HG02610 (cell line): ENCODE measurements at regions not wholly inside any gene's neighbourhood (a gene's known extent, or its start where the extent isn't known, plus 50 kb on each side); places are given as distances from the start of the nearest gene placed in this dataset.
A peak's percentile ranks its signal among the peaks of the same experiment; 100 is the strongest.
"Not testable (repeated sequence)": the region's sequence is repeated elsewhere in the genome, so short reads cannot be mapped to it uniquely, and the experiment has no call there.

Source experiments
- ATAC-seq: cut with Tn5 transposase; IDR thresholded peaks from one replicate; pipeline ENCODE4 v1.9.1; 2021; ENCODE audit warnings: mild to moderate bottlenecking, moderate library complexity; ENCODE audit not compliant: unreplicated experiment

- ATAC-seq: no peak
Observed at GRCh38 chr14:48622980-48623379, 947.6 kb upstream of the MDGA2 start.

GRCh38 chr14:48618057-48618456 lies 942.7 kb upstream of the MDGA2 start:
- ATAC-seq: no peak

DNA sequence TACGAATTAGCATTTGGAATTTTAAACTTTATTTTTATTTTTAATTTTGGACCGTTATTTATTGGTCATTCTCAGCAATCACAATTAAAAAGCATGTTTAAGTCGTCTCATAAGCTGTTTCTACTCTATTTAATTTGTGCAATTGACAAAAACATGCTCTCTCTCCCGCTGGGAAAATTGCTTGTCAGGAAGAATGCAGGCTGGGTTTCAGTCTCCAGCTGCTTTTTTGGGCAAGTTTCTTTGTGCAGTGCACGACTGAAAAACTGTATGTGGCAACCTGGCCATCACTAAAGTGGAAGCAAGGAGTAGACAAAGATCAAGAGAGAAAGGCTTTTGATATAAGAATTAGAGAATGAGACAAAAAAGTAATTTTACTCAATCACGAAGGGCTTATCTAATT lies 941.5 kb upstream of the MDGA2 start:
- no peak for ATAC-seq

DNA sequence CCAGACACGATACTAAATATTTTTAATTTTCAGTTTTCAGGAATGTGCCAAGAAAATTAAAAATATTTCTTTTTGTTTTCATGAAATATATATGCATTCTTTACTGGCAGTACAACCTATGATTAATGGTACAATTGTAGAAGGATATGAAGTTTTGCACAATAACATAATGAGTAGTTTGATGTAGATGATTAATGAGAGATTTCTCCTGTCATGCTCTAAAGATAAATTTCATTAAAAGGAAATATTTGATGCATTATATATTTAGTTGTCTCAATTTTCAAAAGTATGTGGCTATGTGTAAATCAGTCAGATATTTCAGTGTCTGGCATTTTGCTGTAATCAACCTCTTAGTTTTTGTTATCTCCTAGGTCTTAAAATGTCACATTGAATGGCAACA lies 940.2 kb upstream of the MDGA2 start:
- no peak for ATAC-seq

DNA sequence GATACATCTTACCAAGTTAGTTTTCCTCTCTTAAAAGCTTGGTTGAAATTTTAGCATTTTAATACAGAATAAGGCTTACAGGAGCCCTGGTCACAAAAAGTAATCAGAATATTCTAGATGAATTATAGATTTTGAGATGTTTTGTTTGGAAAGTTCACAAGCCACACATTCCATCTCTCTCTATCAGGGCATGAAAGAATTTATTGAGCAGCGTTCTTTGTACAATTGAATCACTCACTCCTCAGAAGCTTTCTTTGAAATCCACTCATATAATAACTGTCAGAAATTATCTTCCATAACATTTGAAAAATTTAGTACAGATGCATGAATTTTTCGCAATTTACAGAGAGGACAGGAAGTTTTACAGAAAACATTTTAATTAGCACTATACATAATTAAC lies 938.6 kb upstream of the MDGA2 start:
- ATAC-seq: no peak

DNA sequence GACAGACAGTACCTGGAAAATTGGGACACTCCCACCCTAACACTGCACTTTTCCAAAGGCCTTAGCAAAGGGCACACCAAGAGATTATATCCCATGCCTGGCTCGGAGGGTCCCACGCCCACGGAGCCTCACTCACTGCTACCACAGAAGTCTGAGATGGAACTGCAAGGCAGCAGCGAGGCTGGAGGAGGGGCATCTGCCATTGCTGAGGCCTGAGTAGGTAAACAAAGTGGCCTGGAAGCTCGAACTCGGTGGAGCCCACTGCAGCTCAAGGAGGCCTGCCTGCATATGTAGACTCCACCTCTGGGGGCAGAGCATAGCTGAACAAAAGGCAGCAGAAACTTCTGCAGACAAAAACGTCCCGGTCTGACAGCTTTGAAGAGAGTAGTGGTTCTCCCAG lies 931.6 kb upstream of the MDGA2 start:
- not testable (repeated sequence) for ATAC-seq

- ATAC-seq: no peak
Observed at GRCh38 chr14:48598458-48598857, 923.1 kb upstream of the MDGA2 start.

GRCh38 chr14:48586099-48586498 lies 910.7 kb upstream of the MDGA2 start:
- ATAC-seq: no peak

GRCh38 chr14:48584031-48584430 lies 908.6 kb upstream of the MDGA2 start:
- peak; percentile 64 for ATAC-seq

DNA sequence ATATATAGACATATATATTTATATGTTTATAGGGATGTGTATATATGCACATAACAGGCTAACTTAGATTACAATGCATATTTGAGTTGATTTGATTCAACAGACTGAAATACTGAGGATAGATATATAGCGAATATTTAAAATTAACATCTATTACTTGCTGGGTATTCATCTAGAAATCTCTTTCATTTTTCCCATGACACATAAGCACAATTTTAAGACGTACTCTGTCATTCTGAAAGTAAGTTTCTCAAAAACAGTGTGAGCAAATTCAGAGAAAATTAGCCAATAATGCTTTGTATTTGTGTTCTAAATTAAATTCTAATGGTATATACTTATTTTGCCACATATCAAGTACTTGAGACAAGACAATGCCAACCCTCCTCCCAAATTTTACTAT lies 907.5 kb upstream of the MDGA2 start:
- ATAC-seq: no peak

DNA sequence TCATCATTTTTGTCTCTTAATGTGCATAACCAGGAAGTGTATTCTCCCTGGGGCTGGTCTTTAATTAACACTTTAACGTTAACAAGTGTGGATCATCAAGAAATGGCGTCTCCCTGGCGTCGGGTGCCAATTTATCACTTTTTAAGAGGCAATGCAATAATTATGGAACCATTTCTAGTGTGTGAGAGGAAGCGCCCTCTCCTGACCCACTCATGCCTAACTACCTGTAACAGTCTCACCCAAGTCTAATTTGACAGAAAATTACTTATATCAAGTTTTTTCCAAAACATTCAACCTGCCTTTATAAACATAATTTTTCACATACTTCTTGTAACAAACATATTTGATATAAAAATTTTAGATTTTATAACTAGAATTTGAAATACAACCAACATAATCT lies 905.3 kb upstream of the MDGA2 start:
- ATAC-seq: no peak

- no peak for ATAC-seq
Observed at GRCh38 chr14:48575772-48576171, 900.4 kb upstream of the MDGA2 start.

- ATAC-seq: no peak
Observed at GRCh38 chr14:48568688-48569087, 893.3 kb upstream of the MDGA2 start.

DNA sequence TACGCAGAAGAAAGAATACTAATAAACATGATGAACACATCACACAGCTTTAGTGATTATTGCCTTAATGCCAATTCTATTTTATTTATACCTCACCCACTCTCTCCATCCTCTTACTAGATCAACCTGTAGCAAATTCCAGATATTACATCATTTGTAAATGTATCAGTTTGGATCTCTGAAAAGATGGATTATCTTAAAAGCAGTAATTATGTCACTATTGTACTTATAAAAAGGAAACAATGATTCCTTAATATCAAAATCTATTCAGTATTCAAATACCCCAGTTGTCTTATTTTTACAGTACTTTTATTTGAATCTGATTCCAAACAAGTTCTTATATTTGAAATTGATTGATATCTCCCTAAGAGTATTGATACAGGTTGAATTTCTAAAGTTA lies 892.8 kb upstream of the MDGA2 start:
- no peak for ATAC-seq

- no peak for ATAC-seq
Observed at GRCh38 chr14:48563489-48563888, 888.1 kb upstream of the MDGA2 start.

DNA sequence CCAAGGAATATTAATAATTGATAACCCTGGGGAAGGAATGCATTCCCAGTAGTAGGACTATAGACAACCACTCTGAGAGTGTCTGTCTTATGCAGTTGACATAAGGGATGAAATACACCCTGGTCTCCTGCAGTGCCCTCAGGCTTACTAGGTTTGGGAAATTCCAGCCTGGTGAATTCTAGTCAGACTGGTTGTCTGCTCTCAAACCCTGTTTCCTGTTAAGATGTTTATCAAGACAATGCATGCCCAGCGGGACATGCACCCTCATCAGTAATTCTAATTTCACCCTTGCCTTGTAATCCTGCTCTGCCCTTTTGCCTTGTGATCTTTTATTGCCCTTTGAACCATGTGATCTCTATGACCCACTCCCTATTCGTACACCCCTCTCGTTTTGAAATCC lies 886.0 kb upstream of the MDGA2 start:
- ATAC-seq: not testable (repeated sequence)

- ATAC-seq: no peak
Observed at GRCh38 chr14:48560421-48560820, 885.0 kb upstream of the MDGA2 start.

GRCh38 chr14:48553443-48553842 lies 878.0 kb upstream of the MDGA2 start:
- no peak for ATAC-seq

- no peak for ATAC-seq
Observed at GRCh38 chr14:48546996-48547395, 871.6 kb upstream of the MDGA2 start.

DNA sequence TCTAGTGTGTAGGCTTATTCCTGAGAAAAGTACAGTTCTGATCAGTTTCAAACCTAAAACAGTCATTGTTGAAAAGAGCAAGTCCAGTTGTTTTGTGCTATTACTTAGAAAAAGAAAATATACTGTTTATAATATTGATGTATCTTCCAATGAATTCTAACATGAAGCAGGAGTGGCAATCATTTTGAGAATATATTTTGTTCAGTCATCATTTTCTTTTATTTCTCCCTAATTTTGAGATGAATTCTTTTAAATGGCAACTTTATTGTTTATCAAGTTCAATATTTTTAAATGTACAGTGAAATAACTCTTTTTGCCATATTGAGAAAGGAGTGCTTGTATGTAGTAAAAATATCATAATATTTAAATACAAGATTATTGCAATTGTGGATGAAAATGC lies 862.2 kb upstream of the MDGA2 start:
- no peak for ATAC-seq

DNA sequence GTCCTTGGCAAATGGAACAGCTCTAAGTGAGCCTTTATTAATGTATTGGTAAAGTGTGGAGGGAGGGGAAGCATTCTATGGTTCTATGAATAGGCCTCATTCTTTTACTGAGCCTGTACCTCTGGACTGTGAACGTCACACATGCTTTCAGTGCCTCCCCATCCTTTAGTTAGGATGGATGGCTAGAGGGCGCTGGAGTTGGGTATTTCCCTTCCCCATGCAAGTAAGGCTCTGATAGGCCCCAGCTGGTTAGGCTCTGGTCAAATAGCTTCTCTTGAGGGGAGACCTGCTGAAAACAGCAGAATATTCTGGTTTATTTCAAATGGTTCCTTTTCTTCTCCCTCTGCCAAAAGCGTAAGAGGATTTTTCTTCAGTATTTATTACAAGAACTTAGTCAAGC lies 860.9 kb upstream of the MDGA2 start:
- ATAC-seq: no peak

DNA sequence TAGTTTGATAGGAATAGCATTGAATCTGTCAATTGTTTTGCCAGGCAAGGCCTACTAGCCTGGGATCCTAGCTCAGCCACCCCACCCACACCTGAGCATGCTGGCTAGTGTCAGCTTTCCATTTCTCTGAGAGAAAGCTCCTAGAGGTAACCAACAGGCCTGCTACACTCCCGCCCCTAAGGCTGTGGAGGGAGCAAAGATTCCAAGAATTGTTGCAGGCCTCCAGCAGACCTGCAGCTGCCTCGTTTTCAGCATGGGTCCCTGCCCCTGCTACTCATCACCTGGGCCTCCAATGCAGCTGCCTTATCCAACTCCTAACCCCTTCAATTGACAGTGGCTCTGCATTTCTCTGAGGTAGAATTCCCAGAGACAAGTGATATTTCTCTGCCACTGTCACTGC lies 852.4 kb upstream of the MDGA2 start:
- ATAC-seq: no peak

DNA sequence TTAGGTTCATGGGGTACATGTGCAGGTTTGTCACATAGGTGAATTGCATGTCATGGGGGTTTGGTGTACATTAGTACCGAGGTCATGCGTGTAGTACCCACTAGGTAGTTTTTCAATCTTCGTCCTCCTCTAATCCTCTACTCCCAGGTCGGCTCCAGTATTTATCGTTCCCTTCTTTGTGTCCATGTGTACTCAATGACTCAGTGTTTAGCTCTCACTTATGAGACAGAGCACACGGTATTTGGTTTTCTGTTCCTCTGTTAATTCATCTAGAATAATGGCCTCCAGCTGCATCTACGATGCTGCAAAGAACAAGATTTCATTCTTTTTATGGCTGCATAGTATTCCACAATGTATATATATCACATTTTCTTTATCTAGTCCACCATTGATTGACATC lies 850.9 kb upstream of the MDGA2 start:
- ATAC-seq: no peak

DNA sequence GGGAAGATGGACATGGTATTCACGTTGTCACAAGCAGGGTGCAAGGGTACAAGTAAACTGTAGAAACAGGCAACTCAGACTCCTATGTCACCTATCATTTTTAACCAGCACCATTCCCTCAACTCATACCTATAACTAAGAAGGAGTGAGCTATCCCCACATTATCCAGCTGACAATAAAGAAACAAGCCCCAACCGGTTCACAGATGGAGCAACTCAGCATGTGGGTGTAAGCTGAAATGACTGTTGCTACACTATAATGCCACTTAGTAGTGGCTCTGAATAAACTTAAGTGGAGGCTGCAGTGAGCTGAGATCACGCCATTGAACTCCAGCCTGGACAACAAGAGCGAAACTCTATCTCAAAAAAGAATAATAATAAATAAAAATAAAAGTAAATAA lies 829.5 kb upstream of the MDGA2 start:
- ATAC-seq: no peak
